Liver (tissue), 3 donors: ENCODE measurements at regions not wholly inside any gene's neighbourhood (a gene's known extent, or its start where the extent isn't known, plus 50 kb on each side); places are given as distances from the start of the nearest gene placed in this dataset.

Experiments used
- JUND ChIP-seq, 2 donors: IDR thresholded peaks; 2 replicates each; pipeline ENCODE4 v1.6.1; 2016; ENCODE audit warnings: antibody characterized with exemption in 2 of 2
- NR2F2 ChIP-seq: IDR thresholded peaks from 2 replicates; pipeline ENCODE4 v1.6.1; 2016; ENCODE audit warnings: antibody characterized with exemption
- RXRA ChIP-seq, 2 donors: IDR thresholded peaks; 2 replicates each; pipeline ENCODE4 v1.6.1; 2017 to 2018; ENCODE audit warnings: antibody characterized with exemption in 2 of 2, mild to moderate bottlenecking in 1 of 2
- TAF1 ChIP-seq: conservative IDR thresholded peaks from 2 replicates; pipeline ENCODE4 v1.6.1; 2016; ENCODE audit warnings: antibody characterized with exemption, mild to moderate bottlenecking
- YY1 ChIP-seq: IDR thresholded peaks from 2 replicates; pipeline ENCODE4 v1.6.1; 2016; ENCODE audit warnings: antibody characterized with exemption, mild to moderate bottlenecking
- TF ChIP-seq, protein P1 (sequence below): fragments of 150-350 bp; IDR thresholded peaks from 2 replicates; pipeline ENCODE4 v1.5.1; 2017; ENCODE audit warnings: improper control_type of control experiment, low read depth, low read length; ENCODE audit not compliant: missing input control
- TF ChIP-seq, protein P2 (sequence below): IDR thresholded peaks from 2 replicates; pipeline ENCODE4 v1.6.1; 2016; ENCODE audit warnings: antibody characterized with exemption
- TF ChIP-seq, protein P3 (sequence below): IDR thresholded peaks from 2 replicates; pipeline ENCODE4 v1.6.1; 2016; ENCODE audit warnings: antibody characterized with exemption, mild to moderate bottlenecking
- TF ChIP-seq, protein P4 (sequence below): IDR thresholded peaks from 2 replicates; pipeline ENCODE4 v1.6.1; 2016; ENCODE audit warnings: antibody characterized with exemption
- donor health status: healthy.
- donor health status: healthy.

DNA sequence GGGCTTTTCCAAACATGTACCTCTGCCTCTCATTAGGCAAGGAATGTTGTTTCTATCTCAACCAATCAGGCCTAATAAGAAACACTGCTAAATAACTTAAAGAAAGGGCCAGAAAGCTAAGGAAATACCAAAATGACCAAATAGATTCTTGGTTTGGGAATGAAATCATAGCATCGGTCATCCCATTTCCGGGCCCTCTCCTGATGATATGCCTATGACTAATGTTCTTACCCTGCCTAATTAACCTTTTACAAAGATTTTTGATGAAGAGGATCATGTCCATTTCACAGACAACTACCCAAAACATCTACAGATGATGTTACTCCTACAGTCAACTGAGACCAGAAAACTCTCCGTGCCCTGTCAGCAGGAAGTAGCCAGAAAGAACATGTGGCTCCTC, 164.0 kb downstream of the DDX3Y start:
- TF ChIP-seq, protein P1, sequence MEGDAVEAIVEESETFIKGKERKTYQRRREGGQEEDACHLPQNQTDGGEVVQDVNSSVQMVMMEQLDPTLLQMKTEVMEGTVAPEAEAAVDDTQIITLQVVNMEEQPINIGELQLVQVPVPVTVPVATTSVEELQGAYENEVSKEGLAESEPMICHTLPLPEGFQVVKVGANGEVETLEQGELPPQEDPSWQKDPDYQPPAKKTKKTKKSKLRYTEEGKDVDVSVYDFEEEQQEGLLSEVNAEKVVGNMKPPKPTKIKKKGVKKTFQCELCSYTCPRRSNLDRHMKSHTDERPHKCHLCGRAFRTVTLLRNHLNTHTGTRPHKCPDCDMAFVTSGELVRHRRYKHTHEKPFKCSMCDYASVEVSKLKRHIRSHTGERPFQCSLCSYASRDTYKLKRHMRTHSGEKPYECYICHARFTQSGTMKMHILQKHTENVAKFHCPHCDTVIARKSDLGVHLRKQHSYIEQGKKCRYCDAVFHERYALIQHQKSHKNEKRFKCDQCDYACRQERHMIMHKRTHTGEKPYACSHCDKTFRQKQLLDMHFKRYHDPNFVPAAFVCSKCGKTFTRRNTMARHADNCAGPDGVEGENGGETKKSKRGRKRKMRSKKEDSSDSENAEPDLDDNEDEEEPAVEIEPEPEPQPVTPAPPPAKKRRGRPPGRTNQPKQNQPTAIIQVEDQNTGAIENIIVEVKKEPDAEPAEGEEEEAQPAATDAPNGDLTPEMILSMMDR, result no peak
- TF ChIP-seq, protein P2, sequence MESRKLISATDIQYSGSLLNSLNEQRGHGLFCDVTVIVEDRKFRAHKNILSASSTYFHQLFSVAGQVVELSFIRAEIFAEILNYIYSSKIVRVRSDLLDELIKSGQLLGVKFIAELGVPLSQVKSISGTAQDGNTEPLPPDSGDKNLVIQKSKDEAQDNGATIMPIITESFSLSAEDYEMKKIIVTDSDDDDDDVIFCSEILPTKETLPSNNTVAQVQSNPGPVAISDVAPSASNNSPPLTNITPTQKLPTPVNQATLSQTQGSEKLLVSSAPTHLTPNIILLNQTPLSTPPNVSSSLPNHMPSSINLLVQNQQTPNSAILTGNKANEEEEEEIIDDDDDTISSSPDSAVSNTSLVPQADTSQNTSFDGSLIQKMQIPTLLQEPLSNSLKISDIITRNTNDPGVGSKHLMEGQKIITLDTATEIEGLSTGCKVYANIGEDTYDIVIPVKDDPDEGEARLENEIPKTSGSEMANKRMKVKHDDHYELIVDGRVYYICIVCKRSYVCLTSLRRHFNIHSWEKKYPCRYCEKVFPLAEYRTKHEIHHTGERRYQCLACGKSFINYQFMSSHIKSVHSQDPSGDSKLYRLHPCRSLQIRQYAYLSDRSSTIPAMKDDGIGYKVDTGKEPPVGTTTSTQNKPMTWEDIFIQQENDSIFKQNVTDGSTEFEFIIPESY, result no peak
- no peak for TF ChIP-seq NR2F2
- no peak for TF ChIP-seq YY1
- TF ChIP-seq, protein P3, sequence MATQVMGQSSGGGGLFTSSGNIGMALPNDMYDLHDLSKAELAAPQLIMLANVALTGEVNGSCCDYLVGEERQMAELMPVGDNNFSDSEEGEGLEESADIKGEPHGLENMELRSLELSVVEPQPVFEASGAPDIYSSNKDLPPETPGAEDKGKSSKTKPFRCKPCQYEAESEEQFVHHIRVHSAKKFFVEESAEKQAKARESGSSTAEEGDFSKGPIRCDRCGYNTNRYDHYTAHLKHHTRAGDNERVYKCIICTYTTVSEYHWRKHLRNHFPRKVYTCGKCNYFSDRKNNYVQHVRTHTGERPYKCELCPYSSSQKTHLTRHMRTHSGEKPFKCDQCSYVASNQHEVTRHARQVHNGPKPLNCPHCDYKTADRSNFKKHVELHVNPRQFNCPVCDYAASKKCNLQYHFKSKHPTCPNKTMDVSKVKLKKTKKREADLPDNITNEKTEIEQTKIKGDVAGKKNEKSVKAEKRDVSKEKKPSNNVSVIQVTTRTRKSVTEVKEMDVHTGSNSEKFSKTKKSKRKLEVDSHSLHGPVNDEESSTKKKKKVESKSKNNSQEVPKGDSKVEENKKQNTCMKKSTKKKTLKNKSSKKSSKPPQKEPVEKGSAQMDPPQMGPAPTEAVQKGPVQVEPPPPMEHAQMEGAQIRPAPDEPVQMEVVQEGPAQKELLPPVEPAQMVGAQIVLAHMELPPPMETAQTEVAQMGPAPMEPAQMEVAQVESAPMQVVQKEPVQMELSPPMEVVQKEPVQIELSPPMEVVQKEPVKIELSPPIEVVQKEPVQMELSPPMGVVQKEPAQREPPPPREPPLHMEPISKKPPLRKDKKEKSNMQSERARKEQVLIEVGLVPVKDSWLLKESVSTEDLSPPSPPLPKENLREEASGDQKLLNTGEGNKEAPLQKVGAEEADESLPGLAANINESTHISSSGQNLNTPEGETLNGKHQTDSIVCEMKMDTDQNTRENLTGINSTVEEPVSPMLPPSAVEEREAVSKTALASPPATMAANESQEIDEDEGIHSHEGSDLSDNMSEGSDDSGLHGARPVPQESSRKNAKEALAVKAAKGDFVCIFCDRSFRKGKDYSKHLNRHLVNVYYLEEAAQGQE, result no peak
- TF ChIP-seq, protein P4, sequence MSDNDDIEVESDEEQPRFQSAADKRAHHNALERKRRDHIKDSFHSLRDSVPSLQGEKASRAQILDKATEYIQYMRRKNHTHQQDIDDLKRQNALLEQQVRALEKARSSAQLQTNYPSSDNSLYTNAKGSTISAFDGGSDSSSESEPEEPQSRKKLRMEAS, result no peak
- no peak for TF ChIP-seq JUND (IDR thresholded peaks at IDR 0.05)
- no peak for TF ChIP-seq RXRA (IDR thresholded peaks at IDR 0.05)
- TF ChIP-seq TAF1, result no peak
